ENCODE measurements at regions not wholly inside any gene's neighbourhood (a gene's known extent, or its start where the extent isn't known, plus 50 kb on each side); places are given as distances from the start of the nearest gene placed in this dataset.

GRCh38 chr16:26524281-26524680, 542.4 kb upstream of the C16orf82 start:
- ATAC-seq (ENCODE audit: low FRiP score in 2 of 2) (no peak), DNase-seq (no peak)
- Histone ChIP-seq H3K27ac (no peak overlapping the region), H3K4me1 (no peaks in the 10 kb centered on the region), H3K36me3 (no peaks in the 10 kb centered on the region), H3K4me3 (no peak overlapping the region), H3K9me3 (no peaks in the 10 kb centered on the region), H3K27me3 (no peaks in the 10 kb centered on the region)
- TF ChIP-seq POLR2A (IDR thresholded peaks at IDR 0.05) (no peak), EP300 (IDR thresholded peaks at IDR 0.05) (no peak), CTCF (IDR thresholded peaks at IDR 0.05) (no peak), POLR2AphosphoS5 (IDR thresholded peaks at IDR 0.05) (no peak)
- 76 to 80% methylated on average over 6 of the region's 6 CpGs for WGBS, 2 donors

DNA sequence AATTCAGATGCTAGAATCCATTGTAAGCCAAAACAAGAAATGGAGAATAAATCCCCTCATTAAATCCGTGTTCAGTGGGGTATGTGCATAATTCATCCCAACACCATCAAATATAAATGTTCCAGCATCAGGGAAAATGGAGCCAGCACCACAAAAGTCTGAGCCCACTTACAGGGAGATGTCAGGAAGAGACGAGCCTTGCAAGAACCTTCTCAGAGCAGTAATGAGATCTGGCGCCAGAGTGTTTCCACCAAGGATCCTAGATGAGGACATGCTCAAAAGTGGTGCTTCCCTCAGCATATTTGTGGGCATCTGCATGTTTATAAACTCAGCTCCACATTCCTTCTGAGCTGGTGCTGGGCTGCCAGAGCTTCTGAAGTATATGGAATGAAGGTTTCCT, 541.9 kb upstream of the C16orf82 start:
- no peak overlapping the region for H3K27ac ChIP-seq
- 80 to 83% methylated on average over 3 of the region's 3 CpGs for WGBS, 2 donors
- ATAC-seq (ENCODE audit: low FRiP score in 2 of 2), result no peak

GRCh38 chr16:26525856-26526255, 540.9 kb upstream of the C16orf82 start:
- H3K4me3 ChIP-seq, result no peak overlapping the region
- DNase-seq (no peak), ATAC-seq (ENCODE audit: low FRiP score in 2 of 2) (no peak)
- H3K27ac ChIP-seq, result no peak overlapping the region
- H3K27me3 ChIP-seq, result no peaks in the 10 kb centered on the region
- no peaks in the 10 kb centered on the region for H3K9me3 ChIP-seq
- no peak for TF ChIP-seq CTCF (IDR thresholded peaks at IDR 0.05)
- TF ChIP-seq POLR2AphosphoS5 (IDR thresholded peaks at IDR 0.05), result no peak
- no peak for TF ChIP-seq POLR2A (IDR thresholded peaks at IDR 0.05)
- TF ChIP-seq EP300 (IDR thresholded peaks at IDR 0.05), result no peak
- no peaks in the 10 kb centered on the region for H3K36me3 ChIP-seq
- H3K4me1 ChIP-seq, result no peaks in the 10 kb centered on the region

More for the DNA sequence above, 541.9 kb upstream of the C16orf82 start:
- Histone ChIP-seq H3K4me3 (no peak overlapping the region), H3K27me3 (no peaks in the 10 kb centered on the region), H3K9me3 (no peaks in the 10 kb centered on the region), H3K4me1 (no peaks in the 10 kb centered on the region), H3K36me3 (no peaks in the 10 kb centered on the region)
- DNase-seq, result no peak
- TF ChIP-seq POLR2AphosphoS5 (IDR thresholded peaks at IDR 0.05) (no peak), CTCF (IDR thresholded peaks at IDR 0.05) (no peak), EP300 (IDR thresholded peaks at IDR 0.05) (no peak), POLR2A (IDR thresholded peaks at IDR 0.05) (no peak)

GRCh38 chr16:26526633-26527032, 540.1 kb upstream of the C16orf82 start:
- 68 to 78% methylated on average over 1 of the region's 1 CpG for WGBS, 2 donors
- Histone ChIP-seq H3K27me3 (no peaks in the 10 kb centered on the region), H3K4me3 (no peak overlapping the region), H3K4me1 (no peaks in the 10 kb centered on the region), H3K27ac (no peak overlapping the region), H3K9me3 (no peaks in the 10 kb centered on the region), H3K36me3 (no peaks in the 10 kb centered on the region)
- ATAC-seq (ENCODE audit: low FRiP score in 2 of 2) (no peak), DNase-seq (no peak)
- TF ChIP-seq POLR2A (IDR thresholded peaks at IDR 0.05), result no peak
- TF ChIP-seq POLR2AphosphoS5 (IDR thresholded peaks at IDR 0.05), result no peak
- TF ChIP-seq CTCF (IDR thresholded peaks at IDR 0.05), result no peak
- no peak for TF ChIP-seq EP300 (IDR thresholded peaks at IDR 0.05)

DNA sequence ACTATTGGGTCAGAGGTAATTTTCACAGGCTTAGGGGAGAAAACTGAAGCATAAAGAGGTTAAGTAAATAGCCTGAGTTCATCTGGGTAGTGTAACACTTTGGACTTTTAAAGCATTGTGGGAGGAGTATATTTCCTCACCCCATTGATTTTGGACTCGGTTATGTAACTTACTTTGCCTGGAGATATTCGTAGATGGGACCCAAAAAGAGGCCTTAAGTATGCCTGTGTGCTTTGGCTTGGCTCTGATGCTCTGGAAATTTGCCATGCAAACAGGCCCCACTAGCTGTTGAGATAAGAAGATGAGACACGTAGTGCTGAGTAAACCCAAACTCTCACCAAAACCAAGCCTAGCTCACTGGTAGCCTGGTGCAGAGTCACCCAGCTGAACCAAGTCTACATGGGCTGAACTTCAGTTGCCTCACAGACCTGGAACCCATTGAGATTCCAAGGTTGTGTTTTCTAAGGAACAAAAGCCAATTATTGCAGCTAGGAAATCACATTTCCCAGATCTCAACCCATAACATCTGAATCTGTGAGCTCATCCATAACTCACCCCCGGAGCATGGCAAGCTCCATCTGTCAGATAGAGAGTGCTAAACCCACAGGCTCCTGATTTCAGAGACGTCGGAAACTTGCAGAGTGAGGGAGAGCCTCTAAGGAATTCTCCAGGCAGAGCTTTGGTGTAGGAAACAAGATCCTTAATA, 536.0 kb upstream of the C16orf82 start:
- H3K4me1 ChIP-seq, result no peaks in the 10 kb centered on the region
- DNase-seq (no peak), ATAC-seq (ENCODE audit: low FRiP score in 2 of 2) (no peak)
- H3K9me3 ChIP-seq, result no peaks in the 10 kb centered on the region
- H3K4me3 ChIP-seq, result no peak overlapping the region
- H3K36me3 ChIP-seq, result no peaks in the 10 kb centered on the region
- TF ChIP-seq CTCF (IDR thresholded peaks at IDR 0.05), result no peak
- no peak for TF ChIP-seq POLR2AphosphoS5 (IDR thresholded peaks at IDR 0.05)
- no peak for TF ChIP-seq POLR2A (IDR thresholded peaks at IDR 0.05)
- no peak for TF ChIP-seq EP300 (IDR thresholded peaks at IDR 0.05)
- no peak overlapping the region for H3K27ac ChIP-seq
- H3K27me3 ChIP-seq, result no peaks in the 10 kb centered on the region
- 62 to 65% methylated on average over 6 of the region's 6 CpGs for WGBS, 2 donors

Data from upper lobe of left lung (tissue), 6 donors.